ENCODE measurements at regions not wholly inside any gene's neighbourhood (a gene's known extent, or its start where the extent isn't known, plus 50 kb on each side); places are given as distances from the start of the nearest gene placed in this dataset.

DNA sequence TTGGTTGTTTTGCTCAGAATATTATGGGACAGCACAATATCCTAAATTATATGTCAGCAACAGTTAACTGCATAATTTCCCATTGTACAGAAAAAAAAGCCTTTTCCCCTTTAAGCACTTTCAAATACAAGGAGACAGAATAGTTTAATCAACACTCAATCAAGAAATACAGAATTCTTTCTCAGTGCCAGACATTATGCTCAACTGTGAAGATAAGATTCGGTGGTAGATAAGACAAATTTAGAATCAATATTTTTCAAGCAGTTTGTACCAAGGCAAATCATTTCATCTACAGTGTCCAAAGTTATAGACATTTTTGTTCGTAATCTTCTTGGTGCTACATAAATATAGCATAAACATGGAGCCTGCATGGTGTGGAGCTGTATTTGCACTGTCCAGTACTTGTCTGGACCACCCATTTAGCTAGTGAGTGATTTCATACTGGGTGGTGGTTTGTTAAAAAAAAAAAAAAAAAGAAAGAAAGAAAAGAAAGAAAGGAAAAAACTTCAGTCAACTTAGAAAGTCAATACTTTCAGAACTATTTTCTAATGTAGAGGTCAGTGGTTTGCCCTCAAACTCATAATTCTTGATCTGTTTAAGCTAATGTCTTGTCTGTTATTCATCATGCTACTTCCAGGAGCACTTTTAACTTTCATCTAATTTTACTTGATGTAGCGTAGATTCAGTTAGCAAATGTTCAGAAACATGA is 522.9 kb downstream of the FAT4 start:
- Histone ChIP-seq H3K9me3 (ENCODE audit: low read length) (no peaks in the 10 kb centered on the region), H2AFZ (ENCODE audit: low read depth, low read length) (no peak overlapping the region), H3K36me3 (ENCODE audit: insufficient read depth, low read length) (no peaks in the 10 kb centered on the region), H3K4me3 (ENCODE audit: low read length) (no peak overlapping the region), H3K27me3 (ENCODE audit: insufficient read depth, low read length) (no peaks in the 10 kb centered on the region), H3K4me1 (ENCODE audit: insufficient read depth, low read length) (no peaks in the 10 kb centered on the region)

DNA sequence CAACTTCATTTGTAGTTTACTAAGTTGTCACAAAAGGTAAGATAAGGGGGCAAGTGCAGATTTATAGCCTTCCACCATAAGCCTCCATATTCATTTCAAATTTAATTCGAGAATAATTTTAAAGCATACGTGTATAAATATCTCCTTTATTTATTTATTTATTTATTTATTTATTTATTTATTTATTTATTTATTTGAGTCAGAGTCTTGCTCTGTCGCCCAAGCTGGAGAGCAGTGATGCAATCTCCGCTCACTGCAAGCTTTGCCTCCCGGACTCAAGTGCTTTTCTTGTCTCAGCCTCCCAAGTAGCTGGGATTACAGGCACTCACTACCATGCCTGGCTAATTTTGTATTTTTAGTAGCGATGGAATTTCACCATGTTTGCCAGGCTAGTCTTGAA is 523.4 kb downstream of the FAT4 start:
- Histone ChIP-seq H3K36me3 (ENCODE audit: insufficient read depth, low read length) (no peaks in the 10 kb centered on the region), H3K4me1 (ENCODE audit: insufficient read depth, low read length) (no peaks in the 10 kb centered on the region), H3K4me3 (ENCODE audit: low read length) (no peak overlapping the region), H3K27me3 (ENCODE audit: insufficient read depth, low read length) (no peaks in the 10 kb centered on the region), H3K9me3 (ENCODE audit: low read length) (no peaks in the 10 kb centered on the region), H2AFZ (ENCODE audit: low read depth, low read length) (no peak overlapping the region)

DNA sequence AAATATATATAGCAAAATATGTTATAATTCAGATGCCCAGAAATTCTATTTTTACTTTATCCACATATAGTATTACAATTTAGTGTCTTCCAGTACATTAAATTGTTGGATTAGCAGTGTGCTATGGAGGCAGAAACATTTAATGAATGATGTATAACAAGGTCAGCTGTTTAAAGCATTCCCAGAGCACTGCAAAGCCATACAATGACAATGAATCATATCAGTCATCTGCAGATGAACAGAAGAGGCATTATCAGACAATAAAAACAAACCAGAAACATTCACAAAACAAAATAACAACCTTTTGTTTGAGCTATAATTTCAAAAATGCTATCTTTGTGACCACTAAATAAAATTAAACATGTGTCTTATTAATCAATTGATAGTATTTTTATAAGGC is 524.2 kb downstream of the FAT4 start:
- Histone ChIP-seq H3K4me3 (ENCODE audit: low read length) (no peak overlapping the region), H3K4me1 (ENCODE audit: insufficient read depth, low read length) (no peaks in the 10 kb centered on the region), H3K9me3 (ENCODE audit: low read length) (no peaks in the 10 kb centered on the region), H3K36me3 (ENCODE audit: insufficient read depth, low read length) (no peaks in the 10 kb centered on the region), H3K27me3 (ENCODE audit: insufficient read depth, low read length) (no peaks in the 10 kb centered on the region), H2AFZ (ENCODE audit: low read depth, low read length) (no peak overlapping the region)

DNA sequence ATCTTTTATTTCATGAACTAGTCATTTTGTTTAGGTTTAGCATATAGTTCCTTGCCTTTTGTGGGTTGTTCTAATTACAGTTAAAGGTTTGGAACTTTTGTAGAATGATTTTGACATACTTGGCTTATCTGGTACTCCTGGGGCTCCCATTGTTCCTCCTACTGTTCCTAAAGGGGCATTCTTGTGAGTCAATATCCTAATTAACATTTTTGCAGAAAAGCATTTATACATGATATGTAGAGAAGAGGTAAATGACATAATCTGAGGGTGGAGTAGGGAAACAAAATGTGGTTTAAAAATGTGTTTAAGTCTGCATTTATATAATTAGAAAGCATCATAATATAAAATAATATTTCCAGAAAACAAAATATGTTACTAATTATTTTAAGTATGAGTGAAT is 529.2 kb downstream of the FAT4 start:
- Histone ChIP-seq H3K4me3 (ENCODE audit: low read length) (no peak overlapping the region), H3K9me3 (ENCODE audit: low read length) (no peaks in the 10 kb centered on the region), H3K36me3 (ENCODE audit: insufficient read depth, low read length) (no peaks in the 10 kb centered on the region), H3K27me3 (ENCODE audit: insufficient read depth, low read length) (no peaks in the 10 kb centered on the region), H3K4me1 (ENCODE audit: insufficient read depth, low read length) (no peaks in the 10 kb centered on the region), H2AFZ (ENCODE audit: low read depth, low read length) (no peak overlapping the region)

DNA sequence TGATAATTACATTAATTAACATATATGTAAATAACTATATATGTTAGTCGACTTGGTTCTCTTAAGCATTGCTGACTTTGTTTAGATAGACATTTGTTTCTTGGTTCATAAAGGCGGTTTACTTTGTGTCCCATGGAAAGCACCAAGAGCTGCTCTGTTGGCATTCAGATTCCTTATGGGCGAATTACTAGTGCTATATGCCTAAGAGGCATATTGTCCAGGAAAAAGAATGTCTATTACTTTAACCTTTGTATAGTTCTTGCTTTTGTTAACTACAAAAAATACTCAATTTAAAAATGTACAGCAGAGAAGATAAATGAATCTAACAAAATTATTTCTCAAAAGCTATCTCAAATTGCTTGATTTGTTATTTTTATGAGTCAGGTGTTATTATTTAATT is 532.8 kb downstream of the FAT4 start:
- no peak overlapping the region for H2AFZ ChIP-seq (ENCODE audit: low read depth, low read length)
- H3K36me3 ChIP-seq (ENCODE audit: insufficient read depth, low read length): no peaks in the 10 kb centered on the region
- no peak overlapping the region for H3K4me3 ChIP-seq (ENCODE audit: low read length)
- H3K27me3 ChIP-seq (ENCODE audit: insufficient read depth, low read length): no peaks in the 10 kb centered on the region
- H3K9me3 ChIP-seq (ENCODE audit: low read length): no peaks in the 10 kb centered on the region
- no peaks in the 10 kb centered on the region for H3K4me1 ChIP-seq (ENCODE audit: insufficient read depth, low read length)

DNA sequence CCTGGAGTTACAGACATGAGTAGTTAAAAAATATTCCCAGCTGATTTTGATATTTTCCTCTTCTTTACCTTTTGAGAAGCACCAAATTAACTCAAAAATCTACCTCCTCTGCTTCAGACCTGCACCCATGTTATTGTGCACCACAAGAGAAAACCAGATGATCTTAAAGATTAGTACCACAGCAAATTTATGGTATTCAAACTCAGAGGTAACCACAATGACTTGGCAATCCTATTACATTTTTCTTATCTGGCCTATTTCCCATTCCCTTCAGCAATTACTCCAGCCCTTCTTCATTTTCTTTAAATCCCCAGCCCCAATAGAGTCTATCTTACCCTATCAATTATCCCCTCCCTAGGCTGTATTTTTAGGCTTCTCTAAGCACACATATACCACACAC is 535.1 kb downstream of the FAT4 start:
- Histone ChIP-seq H3K4me3 (ENCODE audit: low read length) (no peak overlapping the region), H3K36me3 (ENCODE audit: insufficient read depth, low read length) (no peaks in the 10 kb centered on the region), H2AFZ (ENCODE audit: low read depth, low read length) (no peak overlapping the region), H3K27me3 (ENCODE audit: insufficient read depth, low read length) (no peaks in the 10 kb centered on the region), H3K4me1 (ENCODE audit: insufficient read depth, low read length) (no peaks in the 10 kb centered on the region), H3K9me3 (ENCODE audit: low read length) (no peaks in the 10 kb centered on the region)

DNA sequence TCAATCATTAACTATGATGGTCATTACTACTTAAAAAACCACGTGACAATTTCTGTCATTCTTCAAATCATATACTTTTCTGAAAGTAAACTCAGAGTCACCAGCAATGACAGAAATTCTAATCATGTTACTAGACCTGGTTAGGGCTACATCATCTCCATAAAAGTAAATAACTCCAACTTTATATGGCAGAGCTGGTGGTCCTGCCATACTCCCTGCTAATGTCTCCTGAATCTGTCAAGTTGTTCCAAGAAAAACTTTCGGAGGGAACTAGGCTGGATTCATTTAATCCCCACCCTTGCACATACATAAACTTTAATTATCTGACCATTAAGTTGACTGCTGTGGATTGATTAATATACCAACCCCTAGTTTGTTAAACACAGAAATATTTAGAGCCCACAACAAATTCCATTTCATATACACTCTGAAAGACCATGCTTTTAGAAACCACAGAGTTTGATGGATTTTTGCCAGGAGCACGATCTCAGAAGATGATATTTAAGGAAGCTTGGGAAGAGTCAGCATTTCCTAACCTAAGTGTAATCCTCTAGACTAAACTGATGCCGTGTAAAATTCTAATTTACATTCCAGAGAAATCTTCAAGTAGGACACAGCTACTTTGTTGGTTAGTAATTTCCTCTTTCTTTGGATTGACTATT is 577.0 kb downstream of the FAT4 start:
- no peak overlapping the region for H2AFZ ChIP-seq (ENCODE audit: low read depth, low read length)
- no peak overlapping the region for H3K4me3 ChIP-seq (ENCODE audit: low read length)
- H3K9me3 ChIP-seq (ENCODE audit: low read length): no peaks in the 10 kb centered on the region
- H3K27me3 ChIP-seq (ENCODE audit: insufficient read depth, low read length): no peaks in the 10 kb centered on the region
- no peaks in the 10 kb centered on the region for H3K36me3 ChIP-seq (ENCODE audit: insufficient read depth, low read length)
- H3K4me1 ChIP-seq (ENCODE audit: insufficient read depth, low read length): no peaks in the 10 kb centered on the region

DNA sequence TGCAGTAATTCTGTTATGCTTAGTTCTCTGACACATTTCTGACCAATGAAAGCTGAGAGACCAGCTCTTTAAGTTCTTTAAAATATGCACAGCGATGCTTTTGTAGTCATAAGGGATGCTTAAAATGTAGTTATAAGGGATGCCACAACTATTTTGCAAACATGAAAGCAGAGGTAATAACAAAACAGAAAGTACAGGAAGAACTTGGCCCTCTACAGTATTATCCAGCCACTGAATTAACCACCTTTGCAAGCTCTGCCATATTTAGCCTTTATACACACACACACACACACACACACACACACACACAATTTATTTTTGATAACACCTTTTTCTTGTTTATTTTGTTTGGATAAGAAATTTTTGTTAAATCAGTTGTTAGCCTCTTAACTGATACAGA is 590.0 kb downstream of the FAT4 start:
- peaks cover 9% of the 10 kb centered on the region for H3K4me1 ChIP-seq (ENCODE audit: insufficient read depth, low read length)
- H3K27me3 ChIP-seq (ENCODE audit: insufficient read depth, low read length): no peaks in the 10 kb centered on the region
- no peak overlapping the region for H3K4me3 ChIP-seq (ENCODE audit: low read length)
- H2AFZ ChIP-seq (ENCODE audit: low read depth, low read length): no peak overlapping the region
- H3K9me3 ChIP-seq (ENCODE audit: low read length): no peaks in the 10 kb centered on the region
- no peaks in the 10 kb centered on the region for H3K36me3 ChIP-seq (ENCODE audit: insufficient read depth, low read length)

DNA sequence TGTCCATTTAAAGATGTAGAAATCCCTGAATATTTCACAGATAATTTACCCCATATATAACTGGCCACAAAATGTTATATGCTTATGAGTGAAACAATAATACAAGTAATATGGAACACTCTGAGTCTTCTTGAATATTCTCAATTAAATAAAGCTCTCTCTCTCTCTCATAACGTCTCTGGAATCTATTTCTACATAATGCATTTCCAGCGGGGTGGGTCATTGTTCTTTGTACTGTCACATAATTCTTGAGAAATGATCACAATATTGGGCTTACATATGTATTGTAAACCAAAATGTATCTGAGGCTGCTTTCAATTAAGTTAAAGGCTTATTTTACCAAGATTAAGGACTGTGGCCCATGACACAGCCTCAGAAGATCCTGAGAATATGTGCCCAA is 596.3 kb downstream of the FAT4 start:
- no peaks in the 10 kb centered on the region for H3K27me3 ChIP-seq (ENCODE audit: insufficient read depth, low read length)
- no peak overlapping the region for H3K4me3 ChIP-seq (ENCODE audit: low read length)
- no peaks in the 10 kb centered on the region for H3K9me3 ChIP-seq (ENCODE audit: low read length)

DNA sequence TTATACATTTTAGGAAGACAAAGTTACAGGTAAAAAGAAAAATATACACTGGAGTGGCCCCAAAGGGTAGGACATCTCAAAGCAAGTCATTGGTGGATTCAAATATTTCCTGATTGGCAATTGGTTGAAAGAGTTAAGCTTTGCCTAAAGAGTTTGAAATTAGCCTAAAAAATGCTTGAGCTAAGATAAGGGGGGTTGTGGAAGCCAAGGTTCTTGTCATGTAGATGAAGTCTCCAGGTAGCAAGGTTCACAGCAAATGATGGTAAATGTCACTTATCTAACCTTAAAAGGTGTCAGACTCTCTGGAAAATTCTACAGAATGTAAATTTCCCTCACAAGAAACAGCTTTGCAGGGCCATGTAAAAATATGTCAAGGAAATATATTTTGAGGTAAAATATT is 596.7 kb downstream of the FAT4 start:
- H3K27me3 ChIP-seq (ENCODE audit: insufficient read depth, low read length): no peaks in the 10 kb centered on the region
- H2AFZ ChIP-seq (ENCODE audit: low read depth, low read length): no peak overlapping the region
- H3K9me3 ChIP-seq (ENCODE audit: low read length): no peaks in the 10 kb centered on the region
- no peaks in the 10 kb centered on the region for H3K36me3 ChIP-seq (ENCODE audit: insufficient read depth, low read length)
- no peak overlapping the region for H3K4me3 ChIP-seq (ENCODE audit: low read length)
- peaks cover 9% of the 10 kb centered on the region for H3K4me1 ChIP-seq (ENCODE audit: insufficient read depth, low read length)

More for the DNA sequence above, 596.3 kb downstream of the FAT4 start:
- Histone ChIP-seq H2AFZ (ENCODE audit: low read depth, low read length) (no peak overlapping the region), H3K36me3 (ENCODE audit: insufficient read depth, low read length) (no peaks in the 10 kb centered on the region), H3K4me1 (ENCODE audit: insufficient read depth, low read length) (peaks cover 9% of the 10 kb centered on the region)

DNA sequence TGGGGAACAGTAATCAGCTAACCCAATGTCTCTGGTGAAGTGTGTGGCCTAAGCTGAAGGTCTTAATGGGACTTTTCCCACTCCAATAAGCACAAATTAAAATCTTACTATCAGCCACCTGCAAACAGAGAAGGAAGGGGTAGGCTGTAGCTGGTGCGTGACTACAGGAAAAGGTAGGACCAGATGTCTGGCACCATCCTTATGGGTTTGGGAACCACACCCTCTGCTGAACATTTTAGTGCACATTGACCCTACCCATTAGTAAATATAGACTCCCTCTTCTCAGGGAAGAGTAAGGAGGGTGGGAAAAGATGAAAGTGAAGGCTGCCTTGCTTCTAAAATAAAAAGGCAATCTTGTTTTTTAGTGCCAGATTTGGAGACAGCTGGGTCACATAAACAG is 602.8 kb downstream of the FAT4 start:
- H3K9me3 ChIP-seq (ENCODE audit: low read length): no peaks in the 10 kb centered on the region
- H3K27me3 ChIP-seq (ENCODE audit: insufficient read depth, low read length): no peaks in the 10 kb centered on the region
- H3K4me3 ChIP-seq (ENCODE audit: low read length): no peak overlapping the region
- H3K36me3 ChIP-seq (ENCODE audit: insufficient read depth, low read length): no peaks in the 10 kb centered on the region
- no peaks in the 10 kb centered on the region for H3K4me1 ChIP-seq (ENCODE audit: insufficient read depth, low read length)
- no peak overlapping the region for H2AFZ ChIP-seq (ENCODE audit: low read depth, low read length)

DNA sequence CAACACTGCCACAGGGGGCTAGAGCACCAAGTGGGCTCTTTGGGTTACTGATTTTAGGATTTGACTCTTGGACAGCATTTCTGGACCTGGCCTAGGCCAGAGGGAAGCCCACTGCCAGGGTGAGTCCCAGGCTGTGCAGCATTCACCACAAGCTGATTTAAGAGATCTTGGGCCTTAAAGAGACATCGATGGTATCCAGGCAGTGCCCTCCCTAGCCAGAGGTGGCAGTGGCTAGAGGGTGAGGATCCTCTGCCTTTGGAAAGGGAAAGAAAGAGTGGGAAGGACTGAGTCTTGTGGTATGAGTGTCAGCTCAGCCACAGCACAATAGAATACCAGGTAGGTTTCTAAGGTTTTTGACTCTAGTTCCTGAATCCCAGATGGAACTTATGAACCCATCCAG is 613.9 kb downstream of the FAT4 start:
- Histone ChIP-seq H3K4me3 (ENCODE audit: low read length) (no peak overlapping the region), H3K9me3 (ENCODE audit: low read length) (no peaks in the 10 kb centered on the region), H3K36me3 (ENCODE audit: insufficient read depth, low read length) (no peaks in the 10 kb centered on the region), H3K4me1 (ENCODE audit: insufficient read depth, low read length) (no peaks in the 10 kb centered on the region), H3K27me3 (ENCODE audit: insufficient read depth, low read length) (no peaks in the 10 kb centered on the region), H2AFZ (ENCODE audit: low read depth, low read length) (no peak overlapping the region)

DNA sequence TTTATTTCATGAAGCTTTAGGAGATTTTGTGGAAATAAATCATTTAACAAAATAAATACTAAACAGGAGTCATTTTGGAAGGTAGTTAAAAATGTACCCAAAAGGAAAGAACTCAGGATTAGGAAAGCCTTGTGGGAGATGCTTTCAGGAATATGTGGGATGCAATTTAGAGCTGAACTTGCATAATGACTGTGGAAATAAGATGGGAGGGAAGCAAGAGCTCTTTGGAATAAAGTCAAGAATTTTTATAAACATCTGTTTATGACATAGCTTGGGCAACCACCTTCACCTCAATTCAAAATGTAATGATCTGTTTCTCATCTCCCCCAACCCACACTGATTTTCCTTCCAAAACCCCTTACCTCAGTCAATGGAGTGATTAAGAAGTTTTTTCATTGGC is 623.8 kb downstream of the FAT4 start:
- Histone ChIP-seq H3K4me3 (ENCODE audit: low read length) (no peak overlapping the region), H3K36me3 (ENCODE audit: insufficient read depth, low read length) (no peaks in the 10 kb centered on the region), H3K27me3 (ENCODE audit: insufficient read depth, low read length) (no peaks in the 10 kb centered on the region), H3K9me3 (ENCODE audit: low read length) (no peaks in the 10 kb centered on the region), H3K4me1 (ENCODE audit: insufficient read depth, low read length) (no peaks in the 10 kb centered on the region), H2AFZ (ENCODE audit: low read depth, low read length) (no peak overlapping the region)

DNA sequence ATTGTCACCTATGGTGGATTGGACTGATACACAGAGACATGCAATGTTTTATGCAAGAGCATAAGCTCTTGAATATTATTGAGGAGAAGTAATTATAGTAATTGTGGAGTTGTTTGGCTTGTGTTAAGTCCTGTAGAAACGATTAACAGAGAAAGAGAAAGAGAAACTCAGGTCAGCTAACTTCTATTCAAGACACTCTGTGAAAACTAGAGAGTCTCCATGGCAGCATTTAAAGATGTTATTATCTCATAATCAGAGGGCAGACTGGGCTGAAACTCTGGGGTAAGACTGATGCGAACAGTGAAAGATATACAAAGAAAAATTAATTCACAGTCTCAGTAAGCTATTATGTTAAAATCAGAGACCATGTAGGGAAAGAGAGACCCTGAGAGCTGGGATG is 625.7 kb downstream of the FAT4 start:
- H3K27me3 ChIP-seq (ENCODE audit: insufficient read depth, low read length): no peaks in the 10 kb centered on the region
- H3K4me1 ChIP-seq (ENCODE audit: insufficient read depth, low read length): no peaks in the 10 kb centered on the region
- peak overlapping the region; percentile 1 for H2AFZ ChIP-seq (ENCODE audit: low read depth, low read length)
- H3K4me3 ChIP-seq (ENCODE audit: low read length): no peak overlapping the region
- no peaks in the 10 kb centered on the region for H3K36me3 ChIP-seq (ENCODE audit: insufficient read depth, low read length)
- no peaks in the 10 kb centered on the region for H3K9me3 ChIP-seq (ENCODE audit: low read length)

Measured in neuron (in vitro differentiated cells).